Esophagus squamous epithelium (tissue), 4 donors: ENCODE measurements at regions not wholly inside any gene's neighbourhood (a gene's known extent, or its start where the extent isn't known, plus 50 kb on each side); places are given as distances from the start of the nearest gene placed in this dataset.

Source experiments
- CTCF ChIP-seq, 6 experiments: fragments of 450-650 bp in 4 of 6; fragments of 200-600 bp in 2 of 6; sonication (generic) in 2 of 6; IDR thresholded peaks; one replicate each; pipeline ENCODE4 v1.5.1; 2016 to 2019; ENCODE audit warnings: antibody characterized with exemption in 6 of 6, mild to moderate bottlenecking in 4 of 6, moderate library complexity in 4 of 6
- POLR2A ChIP-seq, 4 donors: fragments of 450-650 bp; IDR thresholded peaks; one replicate each; pipeline ENCODE4 v1.6.1; 2017; ENCODE audit warnings: antibody characterized with exemption in 4 of 4, mild to moderate bottlenecking in 4 of 4, moderate library complexity in 3 of 4

GRCh38 chr5:61245936-61246335 is 83.7 kb upstream of the SMIM15 start:
- TF ChIP-seq CTCF (IDR thresholded peaks at IDR 0.05) (no peak), POLR2A (IDR thresholded peaks at IDR 0.05) (no peak)
